DND-41 (cell line): ENCODE measurements at regions not wholly inside any gene's neighbourhood (a gene's known extent, or its start where the extent isn't known, plus 50 kb on each side); places are given as distances from the start of the nearest gene placed in this dataset.

ENCODE experiments used
- ATAC-seq: fragments of 200-7000 bp; cut with Tn5 transposase; 3 replicates; pipeline ENCODE4 v1.9.1; 2021; ENCODE audit warnings: low read depth; ENCODE audit not compliant: insufficient read depth
- DNase-seq: peaks from one replicate; pipeline ENCODE4 v3.0.0-alpha.2; 2020
- H2AFZ ChIP-seq: 2 replicates; pipeline ENCODE4 v1.6.0; 2012; ENCODE audit warnings: low read depth, low read length
- H3K27ac ChIP-seq: 2 replicates; pipeline ENCODE4 v1.5.1; 2012; ENCODE audit warnings: low read length, inconsistent platforms
- H3K27me3 ChIP-seq: fragments of 200-600 bp; sonication (generic); 2 replicates; pipeline ENCODE4 v1.6.0; 2012; ENCODE audit warnings: low read length, mild to moderate bottlenecking, inconsistent platforms; ENCODE audit not compliant: insufficient read depth, poor library complexity
- H3K36me3 ChIP-seq: 2 replicates; pipeline ENCODE4 v1.5.1; 2012; ENCODE audit warnings: low read length, inconsistent platforms; ENCODE audit not compliant: insufficient read depth
- H3K4me1 ChIP-seq: 2 replicates; pipeline ENCODE4 v1.5.1; 2012; ENCODE audit warnings: mild to moderate bottlenecking, low read length; ENCODE audit not compliant: insufficient read depth
- H3K4me2 ChIP-seq: 2 replicates; pipeline ENCODE4 v1.6.0; 2012; ENCODE audit warnings: mild to moderate bottlenecking, moderate library complexity, low read length, inconsistent platforms; ENCODE audit not compliant: insufficient read depth
- H3K4me3 ChIP-seq, 2 experiments: fragments of 200-600 bp in 1 of 2; shearing (Covaris generic) in 1 of 2; 2 replicates each; pipeline ENCODE4 v1.5.1; 2012 to 2016; ENCODE audit warnings: inconsistent platforms in 2 of 2, low read length in 2 of 2, mild to moderate bottlenecking in 2 of 2, low read depth in 1 of 2, moderate library complexity in 1 of 2
- H3K79me2 ChIP-seq: 2 replicates; pipeline ENCODE4 v1.6.0; 2012; ENCODE audit warnings: low read length, inconsistent platforms; ENCODE audit not compliant: insufficient read depth
- H3K9ac ChIP-seq: 2 replicates; pipeline ENCODE4 v1.6.0; 2012; ENCODE audit warnings: low read depth, mild to moderate bottlenecking, inconsistent platforms, low read length, moderate library complexity
- H3K9me3 ChIP-seq: 2 replicates; pipeline ENCODE4 v1.5.1; 2012; ENCODE audit warnings: low read length, moderate library complexity, mild to moderate bottlenecking, inconsistent platforms; ENCODE audit not compliant: insufficient read depth, severe bottlenecking
- H4K20me1 ChIP-seq: 2 replicates; pipeline ENCODE4 v1.6.0; 2012; ENCODE audit warnings: low read length; ENCODE audit not compliant: insufficient read depth
- EZH2 ChIP-seq: IDR thresholded peaks from 3 replicates; pipeline ENCODE4 v1.6.1; 2012; ENCODE audit warnings: borderline replicate concordance, low read depth, mild to moderate bottlenecking, moderate library complexity, low read length, inconsistent platforms; ENCODE audit not compliant: severe bottlenecking
- TF ChIP-seq, protein P1 (sequence below): IDR thresholded peaks from 2 replicates; pipeline ENCODE4 v1.5.1; 2012; ENCODE audit warnings: borderline replicate concordance, low read length, moderate library complexity, mild to moderate bottlenecking; ENCODE audit not compliant: poor library complexity, severe bottlenecking; ENCODE audit errors: extremely low read depth

GRCh38 chr12:67786086-67786485 lies 137.5 kb downstream of the DYRK2 start:
- Histone ChIP-seq H3K36me3 (no peaks in the 10 kb centered on the region), H3K9me3 (no peaks in the 10 kb centered on the region), H3K4me1 (no peaks in the 10 kb centered on the region), H3K27me3 (no peaks in the 10 kb centered on the region), H3K4me2 (no peak overlapping the region), H4K20me1 (no peaks in the 10 kb centered on the region), H3K27ac (no peak overlapping the region), H3K79me2 (no peaks in the 10 kb centered on the region), H3K9ac (no peak overlapping the region), H2AFZ (no peak overlapping the region), H3K4me3 (no peak overlapping the region)
- ATAC-seq (no peak), DNase-seq (no peak)
- TF ChIP-seq, protein P1, sequence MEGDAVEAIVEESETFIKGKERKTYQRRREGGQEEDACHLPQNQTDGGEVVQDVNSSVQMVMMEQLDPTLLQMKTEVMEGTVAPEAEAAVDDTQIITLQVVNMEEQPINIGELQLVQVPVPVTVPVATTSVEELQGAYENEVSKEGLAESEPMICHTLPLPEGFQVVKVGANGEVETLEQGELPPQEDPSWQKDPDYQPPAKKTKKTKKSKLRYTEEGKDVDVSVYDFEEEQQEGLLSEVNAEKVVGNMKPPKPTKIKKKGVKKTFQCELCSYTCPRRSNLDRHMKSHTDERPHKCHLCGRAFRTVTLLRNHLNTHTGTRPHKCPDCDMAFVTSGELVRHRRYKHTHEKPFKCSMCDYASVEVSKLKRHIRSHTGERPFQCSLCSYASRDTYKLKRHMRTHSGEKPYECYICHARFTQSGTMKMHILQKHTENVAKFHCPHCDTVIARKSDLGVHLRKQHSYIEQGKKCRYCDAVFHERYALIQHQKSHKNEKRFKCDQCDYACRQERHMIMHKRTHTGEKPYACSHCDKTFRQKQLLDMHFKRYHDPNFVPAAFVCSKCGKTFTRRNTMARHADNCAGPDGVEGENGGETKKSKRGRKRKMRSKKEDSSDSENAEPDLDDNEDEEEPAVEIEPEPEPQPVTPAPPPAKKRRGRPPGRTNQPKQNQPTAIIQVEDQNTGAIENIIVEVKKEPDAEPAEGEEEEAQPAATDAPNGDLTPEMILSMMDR, result no peak

DNA sequence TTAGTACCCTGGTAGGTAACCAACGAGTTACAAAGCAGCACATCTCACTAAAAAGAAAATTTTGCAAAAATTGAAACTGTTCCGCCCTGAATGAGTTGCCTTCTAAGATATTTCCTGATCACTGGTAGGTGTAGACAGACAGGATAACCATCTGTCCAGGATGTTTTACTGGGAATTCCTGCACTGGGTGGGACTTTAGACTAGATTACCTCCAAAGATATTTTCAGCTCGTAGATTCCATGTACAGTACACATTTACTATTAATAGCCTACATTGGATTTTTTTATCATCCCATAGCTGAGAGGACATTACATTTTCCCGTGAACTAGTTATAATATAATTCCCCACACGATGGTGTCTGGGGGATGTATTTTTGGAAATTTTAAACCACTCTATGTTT lies 139.6 kb downstream of the DYRK2 start:
- Histone ChIP-seq H3K4me1 (no peaks in the 10 kb centered on the region), H3K79me2 (no peaks in the 10 kb centered on the region)

DNA sequence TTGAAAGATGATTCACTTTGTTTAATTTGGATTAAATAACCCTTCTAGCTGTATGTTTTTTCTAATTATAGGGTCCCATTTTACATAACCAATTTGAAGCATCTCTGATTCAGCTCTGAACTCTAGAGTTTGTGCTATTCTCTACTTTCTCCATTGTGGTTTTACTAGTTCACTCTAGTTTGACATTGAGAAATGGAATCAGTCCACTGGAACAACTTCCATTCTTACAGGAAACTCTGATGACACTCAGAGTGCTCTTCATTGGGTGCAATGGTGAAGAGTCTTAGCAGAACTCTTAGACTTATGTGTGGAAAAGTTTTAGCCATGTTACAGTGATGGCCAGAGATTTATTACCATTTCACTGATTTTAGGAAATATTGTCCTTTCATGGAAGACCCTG lies 140.7 kb downstream of the DYRK2 start:
- Histone ChIP-seq H3K4me1 (no peaks in the 10 kb centered on the region), H3K79me2 (no peaks in the 10 kb centered on the region)
- ATAC-seq, result no peak

More for the DNA sequence above, 139.6 kb downstream of the DYRK2 start:
- no peaks in the 10 kb centered on the region for H3K27me3 ChIP-seq
- no peak overlapping the region for H3K4me2 ChIP-seq
- ATAC-seq (no peak), DNase-seq (no peak)
- no peak overlapping the region for H3K27ac ChIP-seq
- no peak overlapping the region for H2AFZ ChIP-seq
- no peaks in the 10 kb centered on the region for H4K20me1 ChIP-seq
- H3K9ac ChIP-seq, result no peak overlapping the region
- no peak overlapping the region for H3K4me3 ChIP-seq
- H3K36me3 ChIP-seq, result no peaks in the 10 kb centered on the region
- TF ChIP-seq EZH2, result no peak
- TF ChIP-seq, protein P1, result no peak
- no peaks in the 10 kb centered on the region for H3K9me3 ChIP-seq

More for the DNA sequence above, 140.7 kb downstream of the DYRK2 start:
- H3K9ac ChIP-seq, result no peak overlapping the region
- no peaks in the 10 kb centered on the region for H3K9me3 ChIP-seq
- DNase-seq, result no peak
- no peaks in the 10 kb centered on the region for H3K27me3 ChIP-seq
- no peaks in the 10 kb centered on the region for H3K36me3 ChIP-seq
- no peak overlapping the region for H2AFZ ChIP-seq
- H3K4me2 ChIP-seq, result no peak overlapping the region
- H3K27ac ChIP-seq, result no peak overlapping the region
- no peak overlapping the region for H3K4me3 ChIP-seq
- TF ChIP-seq, protein P1, result no peak
- TF ChIP-seq EZH2, result no peak
- no peaks in the 10 kb centered on the region for H4K20me1 ChIP-seq
